K562 (cell line): ENCODE measurements at regions not wholly inside any gene's neighbourhood (a gene's known extent, or its start where the extent isn't known, plus 50 kb on each side); places are given as distances from the start of the nearest gene placed in this dataset.

Source experiments
- ATAC-seq: fragments of 200-7000 bp; cut with Tn5 transposase; 3 replicates; pipeline ENCODE4 v1.9.1; 2020; ENCODE audit warnings: moderate library complexity
- BruUV-seq: library from RNA; stranded (reverse); fragments of 400-500 nt; replicated peaks from 2 replicates; lab custom pipeline; 2021; lab: Mats Ljungman, UMichigan
- CTCF ChIA-PET: fragments of 300-600 bp; formaldehyde crosslinking; extraction: SDS; loops from one replicate; lab custom pipeline; 2021; ENCODE audit warnings: low intra/inter-chr PET ratio; lab: Yijun Ruan, JAX
- POLR2A ChIA-PET: fragments of 300-600, 350-650 bp; sonication (Branson Sonifier 250); formaldehyde crosslinking; extraction: SDS; loops from one replicate; lab custom pipeline; 2021; ENCODE audit warnings: antibody characterized with exemption, inconsistent platforms; lab: Yijun Ruan, JAX
- DNase-seq, 4 experiments: peaks; one replicate each; pipeline versions ENCODE4 v3.0.0 to v3.0.0-alpha.2; 2011 to 2018; ENCODE audit warnings: low spot score in 3 of 4, mixed read lengths in 3 of 4; ENCODE audit errors: extremely low read depth in 1 of 4
- FAIRE-seq: peaks from 2 replicates; lab custom pipeline; 2011; peaks lifted over from hg19 to GRCh38; lab: Jason Lieb, UNC
- H2AFZ ChIP-seq: 2 replicates; pipeline ENCODE4 v1.6.0; 2011; ENCODE audit warnings: low read depth, low read length, control low read depth, inconsistent platforms
- H3K27ac ChIP-seq: fragments of 200-600 bp; 3 replicates; pipeline ENCODE4 v1.8.0; 2011; ENCODE audit warnings: low read depth, mild to moderate bottlenecking, control low read depth, inconsistent platforms, low read length, moderate library complexity, mixed read lengths; ENCODE audit errors: extremely low read depth
- H3K27me3 ChIP-seq, 2 experiments: fragments of 300-600 bp in 1 of 2; 2 replicates in 1 of 2; 3 replicates in 1 of 2; pipeline versions ENCODE4 v1.6.0 to v1.8.0; 2011; ENCODE audit warnings: inconsistent platforms in 2 of 2, low read length in 2 of 2, mild to moderate bottlenecking in 1 of 2, mixed read lengths in 1 of 2, moderate library complexity in 1 of 2; ENCODE audit not compliant: control insufficient read depth in 2 of 2, insufficient read depth in 2 of 2
- H3K36me3 ChIP-seq: fragments of 300-600 bp; 3 replicates; pipeline ENCODE4 v1.8.0; 2011; ENCODE audit warnings: mild to moderate bottlenecking, low read length, inconsistent platforms; ENCODE audit not compliant: control insufficient read depth, insufficient read depth
- H3K4me1 ChIP-seq, 2 experiments: fragments of 200-600 bp in 1 of 2; replicated peaks in 1 of 2; 2 replicates in 1 of 2; 3 replicates in 1 of 2; pipeline versions ENCODE4 v1.5.1 to v1.8.0; 2011; ENCODE audit warnings: inconsistent platforms in 2 of 2, low read length in 2 of 2, mild to moderate bottlenecking in 1 of 2, mixed read lengths in 1 of 2, moderate library complexity in 1 of 2; ENCODE audit not compliant: control insufficient read depth in 2 of 2, insufficient read depth in 2 of 2
- H3K4me2 ChIP-seq: 2 replicates; pipeline ENCODE4 v1.6.1; 2011; ENCODE audit warnings: low read length, control low read depth, inconsistent platforms, mixed read lengths; ENCODE audit not compliant: insufficient read depth
- H3K4me3 ChIP-seq: fragments of 200-600 bp; sonication (generic), shearing (Covaris generic); 2 replicates; pipeline ENCODE4 v1.5.1; 2016; ENCODE audit warnings: control low read depth, inconsistent platforms
- H3K79me2 ChIP-seq: fragments of 200-600 bp; 3 replicates; pipeline ENCODE4 v1.8.0; 2011; ENCODE audit warnings: low read length, inconsistent platforms; ENCODE audit not compliant: control insufficient read depth, insufficient read depth
- H3K9ac ChIP-seq, 2 experiments: 2 replicates each; pipeline versions ENCODE4 v1.6.0 to v1.6.1; 2011; ENCODE audit warnings: low read depth in 2 of 2, low read length in 2 of 2, control low read depth in 1 of 2, inconsistent platforms in 1 of 2, mild to moderate bottlenecking in 1 of 2, mixed read lengths in 1 of 2; ENCODE audit not compliant: insufficient read depth in 1 of 2
- H3K9me1 ChIP-seq: one replicate; pipeline ENCODE4 v1.6.0; 2011; ENCODE audit warnings: inconsistent platforms, mild to moderate bottlenecking, low read length, moderate library complexity; ENCODE audit not compliant: control insufficient read depth, insufficient read depth
- H3K9me3 ChIP-seq: replicated peaks from 2 replicates; pipeline ENCODE4 v1.5.1; 2011; ENCODE audit warnings: low read depth, low read length, inconsistent platforms; ENCODE audit not compliant: control insufficient read depth, insufficient read depth
- H4K20me1 ChIP-seq: replicated peaks from 2 replicates; pipeline ENCODE4 v1.6.1; 2011; ENCODE audit warnings: low read length, inconsistent platforms, mixed read lengths; ENCODE audit not compliant: control insufficient read depth, insufficient read depth
- CBX1 ChIP-seq: sonication (generic); IDR thresholded peaks from 2 replicates; pipeline ENCODE4 v1.6.1; 2016; ENCODE audit warnings: antibody characterized with exemption, low read depth, mild to moderate bottlenecking
- DEAF1 ChIP-seq: fragments of 450-650 bp; formaldehyde crosslinking; IDR thresholded peaks from 2 replicates; pipeline ENCODE4 v1.4.0; 2020; ENCODE audit warnings: mild to moderate bottlenecking, moderate library complexity
- PML ChIP-seq: IDR thresholded peaks from 2 replicates; pipeline ENCODE4 v1.6.1; 2012; ENCODE audit warnings: low read length, inconsistent platforms
- PTTG1 ChIP-seq: fragments of 450-650 bp; IDR thresholded peaks from 2 replicates; pipeline ENCODE4 v1.6.1; 2016; ENCODE audit warnings: low read depth, mild to moderate bottlenecking, missing genetic modification characterization, missing compliant biosample characterization
- PYGO2 ChIP-seq: fragments of 450-650 bp; IDR thresholded peaks from 2 replicates; pipeline ENCODE4 v1.6.1; 2016; ENCODE audit warnings: mild to moderate bottlenecking, missing genetic modification characterization, moderate library complexity, missing compliant biosample characterization
- REST ChIP-seq, 2 experiments: fragments of 450-650 bp; formaldehyde crosslinking in 1 of 2; IDR thresholded peaks; 2 replicates each; pipeline versions ENCODE4 v1.4.0 to v1.6.1; 2014 to 2020; ENCODE audit warnings: mild to moderate bottlenecking in 2 of 2, borderline replicate concordance in 1 of 2, low read depth in 1 of 2
- SMAD3 ChIP-seq: fragments of 450-650 bp; formaldehyde crosslinking; conservative IDR thresholded peaks from 2 replicates; pipeline ENCODE4 v1.4.0; 2020; ENCODE audit warnings: mild to moderate bottlenecking
- SRSF7 ChIP-seq: fragments of 200-400 bp; formaldehyde crosslinking; optimal IDR thresholded peaks from 2 replicates; pipeline ENCODE3; 2017; ENCODE audit warnings: mild to moderate bottlenecking, low read depth, low read length
- TAF15 ChIP-seq: fragments of 200-400 bp; formaldehyde crosslinking; IDR thresholded peaks from 2 replicates; pipeline ENCODE4 v1.6.1; 2017; ENCODE audit warnings: mild to moderate bottlenecking, low read depth, low read length, moderate library complexity
- ZNF174 ChIP-seq: fragments of 250-450 bp; sonication (Bioruptor Pico); IDR thresholded peaks from 2 replicates; pipeline ENCODE4 v1.4.0; 2020; ENCODE audit warnings: mild to moderate bottlenecking
- ZNF384 ChIP-seq: IDR thresholded peaks from 2 replicates; pipeline ENCODE4 v1.6.1; 2012; ENCODE audit warnings: low read depth, low read length, improper control_type of control experiment
- ZNF79 ChIP-seq: fragments of 250-450 bp; sonication (Bioruptor Pico); IDR thresholded peaks from 2 replicates; pipeline ENCODE4 v1.4.0; 2020; ENCODE audit warnings: low read depth, mild to moderate bottlenecking, moderate library complexity
- WGBS: fragments of 100-300 bp; shearing (Covaris generic); methylation state at CpG from one replicate; pipeline ENCODE4 v1.1.6; 2016; ENCODE audit warnings: low coverage, mixed read lengths; ENCODE audit not compliant: insufficient coverage; ENCODE audit errors: missing lambda C conversion rate; 5-methylcytosine and 5-hydroxymethylcytosine counted together
- in situ Hi-C: fragments of 300-500 bp; cut with MboI; formaldehyde crosslinking; loops from 4 replicates; pipeline ENCODE4 v1.15.0; 2018; ENCODE audit warnings: inconsistent platforms, mixed read lengths
- intact Hi-C: fragments of 100-400 bp; cut with micrococcal nuclease; formaldehyde crosslinking; loops from 2 replicates; pipeline ENCODE4 v1.14.2; 2022

GRCh38 chr11:112811783-112812182 lies 149.4 kb upstream of the NCAM1 start:
- in situ Hi-C loops (no loop called here), intact Hi-C loops (no loop called here)
- Histone ChIP-seq H2AFZ (no peak overlapping the region), H3K9me3 (no peaks in the 10 kb centered on the region), H4K20me1 (no peaks in the 10 kb centered on the region; the same call in 1 of the 2 replicates), H3K4me2 (no peak overlapping the region), H3K36me3 (no peaks in the 10 kb centered on the region), H3K4me1 (no peaks in the 10 kb centered on the region), H3K4me3 (no peak overlapping the region), H3K9me1 (no peaks in the 10 kb centered on the region), H3K27ac (no peak overlapping the region), H3K79me2 (no peaks in the 10 kb centered on the region), H3K27me3 (no peaks in the 10 kb centered on the region), H3K9ac (no peak overlapping the region)
- ATAC-seq (no peak), FAIRE-seq (no peak), DNase-seq (no peak)
- POLR2A ChIA-PET: no interaction called here
- BruUV-seq: no TSS peak
- 0% methylated on average over 4 of the region's 4 CpGs for WGBS
- CTCF ChIA-PET: no interaction called here
- no peak for TF ChIP-seq PML
- TF ChIP-seq TAF15: no peak
- no peak for TF ChIP-seq ZNF79 (CRISPR knock-in tag)
- TF ChIP-seq PYGO2: no peak
- no peak for TF ChIP-seq SMAD3
- TF ChIP-seq DEAF1 (CRISPR knock-in tag): no peak
- TF ChIP-seq REST (IDR thresholded peaks at IDR 0.05; ENCODE audit: borderline replicate concordance): no peak
- TF ChIP-seq REST (CRISPR knock-in tag; IDR thresholded peaks at IDR 0.05; ENCODE audit: low read depth): no peak
- TF ChIP-seq SRSF7: no peak
- no peak for TF ChIP-seq ZNF174 (CRISPR knock-in tag)
- TF ChIP-seq PTTG1: no peak
- TF ChIP-seq ZNF384: no peak
- TF ChIP-seq CBX1: no peak
